ENCODE measurements at regions not wholly inside any gene's neighbourhood (a gene's known extent, or its start where the extent isn't known, plus 50 kb on each side); places are given as distances from the start of the nearest gene placed in this dataset.

GRCh38 chr13:84784443-84785153 is 902.3 kb upstream of the SLITRK1 start:
- TF ChIP-seq ZFX (IDR thresholded peaks at IDR 0.05) = no peak
- no peak for TF ChIP-seq CTCF (conservative IDR thresholded peaks at IDR 0.05)
